ENCODE measurements at regions not wholly inside any gene's neighbourhood (a gene's known extent, or its start where the extent isn't known, plus 50 kb on each side); places are given as distances from the start of the nearest gene placed in this dataset.

DNA sequence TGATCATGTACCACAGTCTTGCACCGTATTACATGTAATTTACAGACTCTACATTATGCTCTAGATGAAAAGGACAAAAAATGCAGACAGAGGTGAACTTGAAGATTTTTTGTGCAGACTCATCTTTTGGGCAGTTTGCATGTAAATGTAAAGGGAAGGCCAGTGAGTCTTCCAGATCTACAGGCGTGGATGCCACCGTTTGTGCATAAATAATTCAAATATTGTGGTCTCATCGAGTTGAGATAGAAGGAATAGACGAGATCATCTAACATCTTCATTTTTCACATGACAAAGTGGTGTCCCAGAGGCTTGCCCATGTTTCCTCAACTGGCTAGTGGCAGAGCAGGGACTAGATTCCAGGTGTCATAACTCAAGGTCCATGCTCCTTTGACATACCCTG lies 125.2 kb downstream of the ALX1 start:
- no peak for DNase-seq (ENCODE audit: low spot score)
- Mint-ChIP-seq H3K4me3 (ENCODE audit: unreplicated experiment) (no peak overlapping the region), H3K36me3 (ENCODE audit: low read depth) (no peaks in the 10 kb centered on the region), H3K9me3 (ENCODE audit: low read depth) (no peaks in the 10 kb centered on the region), H3K27ac (ENCODE audit: unreplicated experiment) (no peak overlapping the region), H3K4me1 (ENCODE audit: low read depth) (peaks cover 13% of the 10 kb centered on the region), H3K27me3 (ENCODE audit: low read depth) (peaks cover 1% of the 10 kb centered on the region)
- TF ChIP-seq, protein P1, sequence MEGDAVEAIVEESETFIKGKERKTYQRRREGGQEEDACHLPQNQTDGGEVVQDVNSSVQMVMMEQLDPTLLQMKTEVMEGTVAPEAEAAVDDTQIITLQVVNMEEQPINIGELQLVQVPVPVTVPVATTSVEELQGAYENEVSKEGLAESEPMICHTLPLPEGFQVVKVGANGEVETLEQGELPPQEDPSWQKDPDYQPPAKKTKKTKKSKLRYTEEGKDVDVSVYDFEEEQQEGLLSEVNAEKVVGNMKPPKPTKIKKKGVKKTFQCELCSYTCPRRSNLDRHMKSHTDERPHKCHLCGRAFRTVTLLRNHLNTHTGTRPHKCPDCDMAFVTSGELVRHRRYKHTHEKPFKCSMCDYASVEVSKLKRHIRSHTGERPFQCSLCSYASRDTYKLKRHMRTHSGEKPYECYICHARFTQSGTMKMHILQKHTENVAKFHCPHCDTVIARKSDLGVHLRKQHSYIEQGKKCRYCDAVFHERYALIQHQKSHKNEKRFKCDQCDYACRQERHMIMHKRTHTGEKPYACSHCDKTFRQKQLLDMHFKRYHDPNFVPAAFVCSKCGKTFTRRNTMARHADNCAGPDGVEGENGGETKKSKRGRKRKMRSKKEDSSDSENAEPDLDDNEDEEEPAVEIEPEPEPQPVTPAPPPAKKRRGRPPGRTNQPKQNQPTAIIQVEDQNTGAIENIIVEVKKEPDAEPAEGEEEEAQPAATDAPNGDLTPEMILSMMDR (IDR thresholded peaks at IDR 0.05): no peak

DNA sequence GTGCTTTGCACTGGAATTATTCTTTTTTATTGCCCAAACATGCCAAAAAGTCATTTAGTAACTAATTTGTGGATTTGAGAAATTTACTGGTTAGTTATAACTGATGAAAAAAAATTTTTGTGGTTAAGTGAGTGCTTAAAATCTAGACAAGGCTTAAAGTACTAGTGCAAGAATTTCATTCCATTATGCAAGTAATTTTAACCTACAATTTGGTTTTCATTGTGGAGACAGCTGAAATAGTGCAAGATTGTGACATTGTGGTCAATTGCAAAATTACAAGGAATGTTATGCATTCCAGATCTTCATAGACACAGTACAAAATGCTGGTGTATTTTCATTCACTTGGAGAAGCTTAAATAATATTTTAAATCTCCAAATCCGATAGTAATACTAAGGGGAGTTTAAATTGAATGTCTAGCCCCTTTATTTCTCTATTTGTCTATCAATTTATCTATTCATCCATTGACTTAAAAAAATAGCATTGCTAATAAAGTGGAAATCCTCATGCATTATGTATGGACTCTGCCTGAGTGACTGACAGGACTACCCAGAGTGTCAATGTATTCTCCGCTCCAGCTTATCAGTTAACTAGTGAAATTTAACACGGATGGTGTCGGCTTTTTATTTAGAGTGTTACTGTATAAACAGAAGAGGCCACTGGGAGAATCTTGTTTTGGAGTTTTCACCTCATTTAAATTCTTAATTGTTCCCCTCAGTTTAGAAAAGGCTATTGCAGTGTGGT lies 125.9 kb downstream of the ALX1 start:
- DNase-seq (ENCODE audit: low spot score): no peak
- Mint-ChIP-seq H3K4me3 (ENCODE audit: unreplicated experiment) (no peak overlapping the region), H3K27me3 (ENCODE audit: low read depth) (peaks cover 1% of the 10 kb centered on the region), H3K27ac (ENCODE audit: unreplicated experiment) (no peak overlapping the region), H3K9me3 (ENCODE audit: low read depth) (no peaks in the 10 kb centered on the region), H3K36me3 (ENCODE audit: low read depth) (no peaks in the 10 kb centered on the region), H3K4me1 (ENCODE audit: low read depth) (peaks cover 13% of the 10 kb centered on the region)
- TF ChIP-seq, protein P1 (IDR thresholded peaks at IDR 0.05): no peak

DNA sequence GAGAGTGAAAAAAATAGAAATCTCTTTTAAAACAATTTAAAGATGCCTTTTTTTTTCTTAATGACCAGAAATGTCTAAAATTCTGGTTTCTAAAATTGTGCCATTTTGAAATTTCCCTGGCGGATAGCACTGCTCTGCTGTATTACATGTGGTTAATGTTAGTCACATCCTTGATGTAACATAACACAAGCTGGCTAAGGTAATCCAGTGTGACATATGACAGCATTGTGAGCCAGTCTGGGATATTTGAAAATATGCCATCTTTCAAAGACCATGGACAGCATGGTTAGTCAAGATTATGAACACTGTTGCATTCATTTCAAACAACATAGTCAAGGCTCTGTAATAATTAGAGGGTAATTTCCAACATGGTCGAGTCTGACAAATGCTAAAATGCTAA lies 133.2 kb downstream of the ALX1 start:
- H3K27ac Mint-ChIP-seq (ENCODE audit: unreplicated experiment): no peak overlapping the region
- H3K4me3 Mint-ChIP-seq (ENCODE audit: unreplicated experiment): no peak overlapping the region
- no peaks in the 10 kb centered on the region for H3K4me1 Mint-ChIP-seq (ENCODE audit: low read depth)
- no peaks in the 10 kb centered on the region for H3K36me3 Mint-ChIP-seq (ENCODE audit: low read depth)
- H3K9me3 Mint-ChIP-seq (ENCODE audit: low read depth): no peaks in the 10 kb centered on the region
- TF ChIP-seq, protein P1 (IDR thresholded peaks at IDR 0.05): no peak
- H3K27me3 Mint-ChIP-seq (ENCODE audit: low read depth): peaks cover 17% of the 10 kb centered on the region
- no peak for DNase-seq (ENCODE audit: low spot score)

DNA sequence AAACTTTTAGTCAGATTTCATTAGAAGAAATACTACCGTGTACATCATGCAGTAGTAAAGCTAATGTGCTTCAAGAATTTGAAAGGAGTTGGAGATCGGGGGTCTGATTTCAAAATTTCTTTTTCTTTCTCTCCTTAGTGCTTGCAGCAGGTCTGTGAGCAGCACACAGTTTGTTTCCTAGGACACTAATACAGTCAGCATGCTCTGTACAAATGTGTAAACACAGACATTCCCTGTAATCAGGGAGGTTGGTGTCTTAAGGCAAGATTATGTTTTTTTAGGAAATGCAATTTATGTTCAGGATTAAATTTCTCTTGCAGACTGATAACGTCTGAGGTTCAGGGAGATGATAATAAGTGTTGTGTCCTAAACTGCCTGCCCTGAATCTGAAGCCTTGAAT lies 142.7 kb downstream of the ALX1 start:
- Mint-ChIP-seq H3K9me3 (ENCODE audit: low read depth) (no peaks in the 10 kb centered on the region), H3K4me1 (ENCODE audit: low read depth) (no peaks in the 10 kb centered on the region), H3K27me3 (ENCODE audit: low read depth) (peaks cover 19% of the 10 kb centered on the region), H3K27ac (ENCODE audit: unreplicated experiment) (no peak overlapping the region), H3K36me3 (ENCODE audit: low read depth) (no peaks in the 10 kb centered on the region), H3K4me3 (ENCODE audit: unreplicated experiment) (no peak overlapping the region)
- TF ChIP-seq, protein P1 (IDR thresholded peaks at IDR 0.05): no peak
- DNase-seq (ENCODE audit: low spot score): no peak

DNA sequence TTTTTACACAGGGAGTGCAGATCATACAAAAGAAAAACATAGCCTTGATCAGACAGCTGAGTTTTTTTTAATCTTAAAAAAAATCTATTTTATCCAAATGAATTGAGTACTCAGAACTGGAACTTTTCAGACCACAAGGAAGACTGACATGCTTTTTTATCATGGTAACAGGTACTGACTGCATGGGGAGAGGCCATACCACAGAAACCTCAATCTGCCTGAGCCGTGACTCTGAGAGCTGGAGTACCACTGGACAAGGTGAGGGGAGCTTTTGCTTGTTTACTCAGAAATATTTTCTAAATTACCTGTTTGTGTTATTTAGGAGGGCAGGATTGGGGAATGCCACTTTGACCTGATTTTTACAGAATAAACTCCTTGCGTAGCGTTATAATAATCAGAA lies 143.9 kb downstream of the ALX1 start:
- Mint-ChIP-seq H3K36me3 (ENCODE audit: low read depth) (no peaks in the 10 kb centered on the region), H3K9me3 (ENCODE audit: low read depth) (peaks cover 3% of the 10 kb centered on the region), H3K4me3 (ENCODE audit: unreplicated experiment) (no peak overlapping the region), H3K4me1 (ENCODE audit: low read depth) (no peaks in the 10 kb centered on the region), H3K27ac (ENCODE audit: unreplicated experiment) (no peak overlapping the region), H3K27me3 (ENCODE audit: low read depth) (peaks cover 27% of the 10 kb centered on the region)
- TF ChIP-seq, protein P1 (IDR thresholded peaks at IDR 0.05): no peak
- no peak for DNase-seq (ENCODE audit: low spot score)

All from chondrocyte (in vitro differentiated cells).